ENCODE measurements at regions not wholly inside any gene's neighbourhood (a gene's known extent, or its start where the extent isn't known, plus 50 kb on each side); places are given as distances from the start of the nearest gene placed in this dataset.

DNA sequence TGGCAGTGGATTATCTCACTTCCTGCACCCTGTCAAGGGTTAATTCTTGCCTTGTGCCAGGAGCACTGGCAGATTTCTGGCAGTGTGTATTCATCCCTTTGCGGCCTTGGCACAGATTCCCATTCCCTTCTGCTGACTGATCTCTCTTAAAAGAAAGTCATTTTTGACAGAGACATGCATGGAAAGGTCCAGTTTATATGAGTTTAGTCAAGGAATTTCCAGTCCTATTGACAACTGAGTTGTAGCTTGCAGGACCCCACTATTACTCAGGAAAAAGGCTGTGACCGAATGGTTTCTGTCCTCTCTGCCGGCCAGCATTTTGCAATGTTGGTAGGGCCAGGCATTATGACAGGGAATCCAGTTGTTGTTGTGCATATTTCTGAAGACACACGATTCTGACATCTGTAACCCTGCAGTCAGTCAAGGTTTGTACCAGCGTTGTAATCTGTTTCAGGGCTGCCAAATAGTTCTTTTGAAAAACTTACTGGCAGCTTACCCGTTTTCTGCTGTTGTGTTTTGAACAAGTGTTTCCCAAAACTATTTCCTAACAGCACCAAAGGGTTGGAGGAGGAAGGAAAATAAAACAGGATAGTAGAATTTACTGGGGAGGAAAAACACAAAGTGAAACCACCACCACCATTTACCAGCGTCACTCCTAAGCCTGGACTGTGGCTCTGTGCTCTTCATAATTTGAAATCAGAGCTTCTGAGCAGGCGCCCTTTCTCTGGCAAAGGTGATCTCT is 243.4 kb upstream of the KLF4 start:
- H2AFZ ChIP-seq (ENCODE audit: low read depth, low read length, poor library complexity, severe bottlenecking) = no peak overlapping the region
- H3K27me3 ChIP-seq (ENCODE audit: insufficient read depth, low read length) = no peaks in the 10 kb centered on the region
- no TSS peak for BruUV-seq (replicated peaks)
- H3K9ac ChIP-seq (ENCODE audit: low read length) = no peak overlapping the region
- DNase-seq (ENCODE audit: low read depth, low spot score) = no peak
- H3K4me2 ChIP-seq (ENCODE audit: low read length) = no peak overlapping the region
- H3K36me3 ChIP-seq (ENCODE audit: control insufficient read depth in 1 of 2, insufficient read depth in 2 of 2, low read length in 2 of 2) = no peaks in the 10 kb centered on the region
- peaks cover 2 to 5% of the 10 kb centered on the region in 2 experiments; a peak in 3 of 4 replicates for H3K4me1 ChIP-seq (ENCODE audit: control insufficient read depth in 1 of 2, insufficient read depth in 2 of 2, low read length in 2 of 2)
- CTCF ChIA-PET = interaction anchor here (0.9 kb wide), 1 partner anchor 539 kb away, joined by 3 read pairs; no protein-coding TSS in a partner anchor
- RAD21 ChIA-PET (ENCODE audit: low non-redundant PET in 1 of 2, low total read pairs in 2 of 2, uncharacterized antibody in 2 of 2, unreplicated experiment in 2 of 2) = no interaction called here
- POLR2A ChIA-PET = no interaction called here
- TF ChIP-seq ZNF274 (IDR thresholded peaks at IDR 0.05; ENCODE audit: low read depth, low read length) = no peak
- no peaks in the 10 kb centered on the region for H3K9me2 ChIP-seq (ENCODE audit: insufficient read depth)
- ATAC-seq = no peak
- intact Hi-C loops (cut with micrococcal nuclease) = no loop called here
- no peaks in the 10 kb centered on the region for H4K20me1 ChIP-seq (ENCODE audit: insufficient read depth)
- no peaks in the 10 kb centered on the region for H3K9me3 ChIP-seq (ENCODE audit: control insufficient read depth in 1 of 2, insufficient read depth in 1 of 2, low read depth in 1 of 2, low read length in 2 of 2)
- no peaks in the 10 kb centered on the region for H3K79me2 ChIP-seq (ENCODE audit: insufficient read depth, low read length)
- no peak overlapping the region for H3K4me3 ChIP-seq (replicated peaks in 1 of 2; ENCODE audit: low read depth in 1 of 2, low read length in 2 of 2)
- H3K27ac ChIP-seq (ENCODE audit: low read depth, low read length) = no peak overlapping the region

DNA sequence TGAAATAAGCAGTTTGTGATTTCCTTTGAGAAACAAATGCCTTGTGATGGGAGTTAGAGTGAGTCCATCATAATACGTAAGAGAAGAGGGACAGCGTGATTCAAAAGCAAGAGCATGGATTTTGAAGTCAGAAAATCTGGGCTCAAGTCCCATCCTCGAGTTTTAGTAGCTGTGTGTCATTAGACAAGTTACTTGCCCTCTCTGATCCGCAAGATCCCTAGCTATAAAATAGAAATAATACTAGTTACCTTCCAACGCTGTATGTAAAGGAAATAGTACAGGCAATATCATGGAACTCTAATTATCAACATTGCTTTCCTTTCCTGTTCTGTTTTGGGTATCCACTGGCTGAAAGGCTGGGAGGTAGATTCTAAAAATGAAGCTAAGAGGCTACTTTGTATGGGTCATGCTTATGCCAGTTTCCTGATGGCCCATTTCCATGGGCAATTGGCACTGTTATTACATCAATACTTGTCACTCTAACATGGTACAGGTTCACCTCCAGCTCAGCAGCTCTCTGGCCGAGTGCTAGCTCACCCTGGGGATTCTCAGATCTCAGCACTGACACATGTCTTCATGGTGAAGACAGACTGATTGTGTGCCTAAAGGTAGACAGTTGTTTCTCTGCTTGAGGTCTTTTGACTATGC is 241.7 kb upstream of the KLF4 start:
- ChIA-PET CTCF (no interaction called here), POLR2A (no interaction called here), RAD21 (ENCODE audit: low non-redundant PET in 1 of 2, low total read pairs in 2 of 2, uncharacterized antibody in 2 of 2, unreplicated experiment in 2 of 2) (no interaction called here)
- Histone ChIP-seq H3K4me2 (ENCODE audit: low read length) (no peak overlapping the region), H3K36me3 (ENCODE audit: control insufficient read depth in 1 of 2, insufficient read depth in 2 of 2, low read length in 2 of 2) (no peaks in the 10 kb centered on the region), H2AFZ (ENCODE audit: low read depth, low read length, poor library complexity, severe bottlenecking) (no peak overlapping the region), H3K79me2 (ENCODE audit: insufficient read depth, low read length) (no peaks in the 10 kb centered on the region), H3K9me2 (ENCODE audit: insufficient read depth) (no peaks in the 10 kb centered on the region), H3K27me3 (ENCODE audit: insufficient read depth, low read length) (no peaks in the 10 kb centered on the region), H3K9me3 (ENCODE audit: control insufficient read depth in 1 of 2, insufficient read depth in 1 of 2, low read depth in 1 of 2, low read length in 2 of 2) (no peaks in the 10 kb centered on the region), H3K27ac (ENCODE audit: low read depth, low read length) (no peak overlapping the region), H3K9ac (ENCODE audit: low read length) (no peak overlapping the region), H3K4me3 (replicated peaks in 1 of 2; ENCODE audit: low read depth in 1 of 2, low read length in 2 of 2) (no peak overlapping the region), H3K4me1 (ENCODE audit: control insufficient read depth in 1 of 2, insufficient read depth in 2 of 2, low read length in 2 of 2) (peaks cover 0 to 8% of the 10 kb centered on the region in 2 experiments; a peak in 1 of 4 replicates), H4K20me1 (ENCODE audit: insufficient read depth) (no peaks in the 10 kb centered on the region)
- intact Hi-C loops (cut with micrococcal nuclease) = no loop called here
- BruUV-seq (replicated peaks) = no TSS peak
- no peak for ATAC-seq
- no peak for DNase-seq (ENCODE audit: low read depth, low spot score)
- no peak for TF ChIP-seq SIN3A (IDR thresholded peaks at IDR 0.05; ENCODE audit: low read depth)
- no peak for TF ChIP-seq CBX3 (IDR thresholded peaks at IDR 0.05; ENCODE audit: low read depth)
- TF ChIP-seq POLR2A (IDR thresholded peaks at IDR 0.05; ENCODE audit: borderline replicate concordance, extremely low read depth, insufficient read depth, insufficient read length) = no peak
- TF ChIP-seq YY1 (IDR thresholded peaks at IDR 0.05; ENCODE audit: extremely low read depth, insufficient replicate concordance, low read depth, low read length) = no peak
- no peak for TF ChIP-seq FOSL1 (IDR thresholded peaks at IDR 0.05; ENCODE audit: low read depth)
- TF ChIP-seq, protein P1, sequence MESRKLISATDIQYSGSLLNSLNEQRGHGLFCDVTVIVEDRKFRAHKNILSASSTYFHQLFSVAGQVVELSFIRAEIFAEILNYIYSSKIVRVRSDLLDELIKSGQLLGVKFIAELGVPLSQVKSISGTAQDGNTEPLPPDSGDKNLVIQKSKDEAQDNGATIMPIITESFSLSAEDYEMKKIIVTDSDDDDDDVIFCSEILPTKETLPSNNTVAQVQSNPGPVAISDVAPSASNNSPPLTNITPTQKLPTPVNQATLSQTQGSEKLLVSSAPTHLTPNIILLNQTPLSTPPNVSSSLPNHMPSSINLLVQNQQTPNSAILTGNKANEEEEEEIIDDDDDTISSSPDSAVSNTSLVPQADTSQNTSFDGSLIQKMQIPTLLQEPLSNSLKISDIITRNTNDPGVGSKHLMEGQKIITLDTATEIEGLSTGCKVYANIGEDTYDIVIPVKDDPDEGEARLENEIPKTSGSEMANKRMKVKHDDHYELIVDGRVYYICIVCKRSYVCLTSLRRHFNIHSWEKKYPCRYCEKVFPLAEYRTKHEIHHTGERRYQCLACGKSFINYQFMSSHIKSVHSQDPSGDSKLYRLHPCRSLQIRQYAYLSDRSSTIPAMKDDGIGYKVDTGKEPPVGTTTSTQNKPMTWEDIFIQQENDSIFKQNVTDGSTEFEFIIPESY (IDR thresholded peaks at IDR 0.05; ENCODE audit: extremely low read depth, insufficient replicate concordance, low read length) = no peak
- no peak for TF ChIP-seq RAD21 (IDR thresholded peaks at IDR 0.05; ENCODE audit: low read depth)
- TF ChIP-seq ZFX (IDR thresholded peaks at IDR 0.05) = no peak
- TF ChIP-seq, protein P2, sequence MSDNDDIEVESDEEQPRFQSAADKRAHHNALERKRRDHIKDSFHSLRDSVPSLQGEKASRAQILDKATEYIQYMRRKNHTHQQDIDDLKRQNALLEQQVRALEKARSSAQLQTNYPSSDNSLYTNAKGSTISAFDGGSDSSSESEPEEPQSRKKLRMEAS (IDR thresholded peaks at IDR 0.05) = no peak
- TF ChIP-seq, protein P3, sequence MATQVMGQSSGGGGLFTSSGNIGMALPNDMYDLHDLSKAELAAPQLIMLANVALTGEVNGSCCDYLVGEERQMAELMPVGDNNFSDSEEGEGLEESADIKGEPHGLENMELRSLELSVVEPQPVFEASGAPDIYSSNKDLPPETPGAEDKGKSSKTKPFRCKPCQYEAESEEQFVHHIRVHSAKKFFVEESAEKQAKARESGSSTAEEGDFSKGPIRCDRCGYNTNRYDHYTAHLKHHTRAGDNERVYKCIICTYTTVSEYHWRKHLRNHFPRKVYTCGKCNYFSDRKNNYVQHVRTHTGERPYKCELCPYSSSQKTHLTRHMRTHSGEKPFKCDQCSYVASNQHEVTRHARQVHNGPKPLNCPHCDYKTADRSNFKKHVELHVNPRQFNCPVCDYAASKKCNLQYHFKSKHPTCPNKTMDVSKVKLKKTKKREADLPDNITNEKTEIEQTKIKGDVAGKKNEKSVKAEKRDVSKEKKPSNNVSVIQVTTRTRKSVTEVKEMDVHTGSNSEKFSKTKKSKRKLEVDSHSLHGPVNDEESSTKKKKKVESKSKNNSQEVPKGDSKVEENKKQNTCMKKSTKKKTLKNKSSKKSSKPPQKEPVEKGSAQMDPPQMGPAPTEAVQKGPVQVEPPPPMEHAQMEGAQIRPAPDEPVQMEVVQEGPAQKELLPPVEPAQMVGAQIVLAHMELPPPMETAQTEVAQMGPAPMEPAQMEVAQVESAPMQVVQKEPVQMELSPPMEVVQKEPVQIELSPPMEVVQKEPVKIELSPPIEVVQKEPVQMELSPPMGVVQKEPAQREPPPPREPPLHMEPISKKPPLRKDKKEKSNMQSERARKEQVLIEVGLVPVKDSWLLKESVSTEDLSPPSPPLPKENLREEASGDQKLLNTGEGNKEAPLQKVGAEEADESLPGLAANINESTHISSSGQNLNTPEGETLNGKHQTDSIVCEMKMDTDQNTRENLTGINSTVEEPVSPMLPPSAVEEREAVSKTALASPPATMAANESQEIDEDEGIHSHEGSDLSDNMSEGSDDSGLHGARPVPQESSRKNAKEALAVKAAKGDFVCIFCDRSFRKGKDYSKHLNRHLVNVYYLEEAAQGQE (IDR thresholded peaks at IDR 0.05; ENCODE audit: low read depth) = no peak
- no peak for TF ChIP-seq SP1 (IDR thresholded peaks at IDR 0.05; ENCODE audit: low read depth)
- TF ChIP-seq JUND (IDR thresholded peaks at IDR 0.05) = no peak
- TF ChIP-seq TCF7L2 (IDR thresholded peaks at IDR 0.05; ENCODE audit: borderline replicate concordance, extremely low read depth, insufficient read depth, insufficient read length) = no peak
- no peak for TF ChIP-seq EGR1 (IDR thresholded peaks at IDR 0.05; ENCODE audit: low read depth)

Measured in HCT116 (cell line).